Endodermal cell (in vitro differentiated cells): ENCODE measurements at regions not wholly inside any gene's neighbourhood (a gene's known extent, or its start where the extent isn't known, plus 50 kb on each side); places are given as distances from the start of the nearest gene placed in this dataset.
A peak's percentile ranks its signal among the peaks of the same experiment; 100 is the strongest.

Experiments
- DNase-seq: peaks from one replicate; pipeline ENCODE4 v3.0.0-alpha.2; 2017
- H3K27ac ChIP-seq: 2 replicates; pipeline ENCODE4 v1.5.1; 2013; ENCODE audit warnings: mild to moderate bottlenecking, low read depth, low read length, moderate library complexity
- H3K27me3 ChIP-seq: 2 replicates; pipeline ENCODE4 v1.6.1; 2013; ENCODE audit warnings: mild to moderate bottlenecking, low read length, moderate library complexity; ENCODE audit not compliant: insufficient read depth, control insufficient read depth, poor library complexity, severe bottlenecking
- H3K36me3 ChIP-seq: 2 replicates; pipeline ENCODE4 v1.7.0; 2013; ENCODE audit warnings: mild to moderate bottlenecking, low read length, moderate library complexity; ENCODE audit not compliant: control insufficient read depth, insufficient read depth
- H3K4me1 ChIP-seq: one replicate; pipeline ENCODE4 v1.7.0; 2013; ENCODE audit warnings: low read length; ENCODE audit not compliant: control insufficient read depth, insufficient read depth
- H3K4me3 ChIP-seq: 2 replicates; pipeline ENCODE4 v1.5.1; 2013; ENCODE audit warnings: mild to moderate bottlenecking, low read length, moderate library complexity
- H3K9ac ChIP-seq: 2 replicates; pipeline ENCODE4 v1.6.1; 2013; ENCODE audit warnings: mild to moderate bottlenecking, low read length, moderate library complexity; ENCODE audit not compliant: poor library complexity, severe bottlenecking; ENCODE audit errors: extremely low read depth
- H3K9me3 ChIP-seq: 2 replicates; pipeline ENCODE4 v1.6.1; 2013; ENCODE audit warnings: mild to moderate bottlenecking, low read length, moderate library complexity; ENCODE audit not compliant: control insufficient read depth
- H3K27ac Mint-ChIP-seq: 2 replicates; pipeline ENCODE4 v1.8.0; 2020; ENCODE audit warnings: mixed read lengths
- H3K27me3 Mint-ChIP-seq: 2 replicates; pipeline ENCODE4 v1.8.0; 2021; ENCODE audit warnings: mild to moderate bottlenecking, mixed read lengths; ENCODE audit not compliant: insufficient read depth
- H3K36me3 Mint-ChIP-seq: 2 replicates; pipeline ENCODE4 v1.8.0; 2020; ENCODE audit warnings: low read depth, mixed read lengths
- H3K4me1 Mint-ChIP-seq: 2 replicates; pipeline ENCODE4 v1.8.0; 2020; ENCODE audit warnings: mixed read lengths
- H3K4me3 Mint-ChIP-seq: 2 replicates; pipeline ENCODE4 v1.8.0; 2020; ENCODE audit warnings: mild to moderate bottlenecking, moderate library complexity, mixed read lengths
- H3K9me3 Mint-ChIP-seq: 2 replicates; pipeline ENCODE4 v1.8.0; 2020; ENCODE audit warnings: mild to moderate bottlenecking, mixed read lengths
- CTCF ChIP-seq: fragments of 200-600 bp; sonication (generic); conservative IDR thresholded peaks from 2 replicates; pipeline ENCODE4 v1.5.0; 2021; ENCODE audit warnings: antibody characterized with exemption, mild to moderate bottlenecking
- WGBS, 2 experiments: methylation state at CpG; one replicate each; pipeline versions ENCODE4 v1.1.5 to v1.1.7; 2013; ENCODE audit warnings: missing lambda C conversion rate in 2 of 2, mixed read lengths in 1 of 2; ENCODE audit not compliant: insufficient coverage in 1 of 2, insufficient read length in 1 of 2; 5-methylcytosine and 5-hydroxymethylcytosine counted together

- Histone ChIP-seq H3K4me3 (no peak overlapping the region), H3K9me3 (peaks cover 35% of the 10 kb centered on the region), H3K9ac (no peak overlapping the region), H3K27me3 (no peaks in the 10 kb centered on the region), H3K36me3 (no peaks in the 10 kb centered on the region), H3K27ac (no peak overlapping the region), H3K4me1 (no peaks in the 10 kb centered on the region)
- Mint-ChIP-seq H3K4me3 (no peak overlapping the region), H3K36me3 (peaks cover 5% of the 10 kb centered on the region), H3K27me3 (peaks cover 50% of the 10 kb centered on the region), H3K27ac (no peak overlapping the region), H3K4me1 (no peaks in the 10 kb centered on the region), H3K9me3 (peaks cover 28% of the 10 kb centered on the region)
- TF ChIP-seq CTCF = no peak
- 100% methylated on average over 1 to 2 of the region's 2 CpGs for WGBS, 2 experiments
- no peak for DNase-seq
Measured at GRCh38 chr12:41941079-41941478, 203.6 kb downstream of the GXYLT1 start.

- peaks cover 23% of the 10 kb centered on the region for H3K9me3 Mint-ChIP-seq
- H3K4me1 Mint-ChIP-seq = no peaks in the 10 kb centered on the region
- H3K36me3 Mint-ChIP-seq = peaks cover 4% of the 10 kb centered on the region
- no peaks in the 10 kb centered on the region for H3K36me3 ChIP-seq
- 100% methylated on average over 1 of the region's 1 CpG; no CpG with 5 or more reads in 1 of the 2 experiments for WGBS, 2 experiments
- H3K4me3 ChIP-seq = no peak overlapping the region
- no peak for TF ChIP-seq CTCF
- H3K27ac ChIP-seq = no peak overlapping the region
- no peaks in the 10 kb centered on the region for H3K27me3 ChIP-seq
- H3K9me3 ChIP-seq = peaks cover 35% of the 10 kb centered on the region
- no peaks in the 10 kb centered on the region for H3K4me1 ChIP-seq
- no peak overlapping the region for H3K27ac Mint-ChIP-seq
- DNase-seq = no peak
- no peak overlapping the region for H3K4me3 Mint-ChIP-seq
- peaks cover 55% of the 10 kb centered on the region for H3K27me3 Mint-ChIP-seq
- H3K9ac ChIP-seq = no peak overlapping the region
Measured at GRCh38 chr12:41940571-41940970, 204.1 kb downstream of the GXYLT1 start.

- DNase-seq = no peak
- Histone ChIP-seq H3K27me3 (no peaks in the 10 kb centered on the region), H3K4me1 (no peaks in the 10 kb centered on the region), H3K9ac (no peak overlapping the region), H3K9me3 (peaks cover 11% of the 10 kb centered on the region), H3K36me3 (no peaks in the 10 kb centered on the region), H3K4me3 (no peak overlapping the region), H3K27ac (no peak overlapping the region)
- peaks cover 14% of the 10 kb centered on the region for H3K4me1 Mint-ChIP-seq
- peak; percentile 26 for TF ChIP-seq CTCF
- H3K4me3 Mint-ChIP-seq = no peak overlapping the region
- no peak overlapping the region for H3K27ac Mint-ChIP-seq
- H3K9me3 Mint-ChIP-seq = peaks cover 4% of the 10 kb centered on the region
- peaks cover 62% of the 10 kb centered on the region for H3K27me3 Mint-ChIP-seq
- WGBS, 2 experiments = 89 to 93% methylated on average over 5 of the region's 5 CpGs
- peaks cover 2% of the 10 kb centered on the region for H3K36me3 Mint-ChIP-seq
Measured at GRCh38 chr12:41936333-41936732, 208.3 kb downstream of the GXYLT1 start.
